HEK293 (cell line): ENCODE measurements at regions not wholly inside any gene's neighbourhood (a gene's known extent, or its start where the extent isn't known, plus 50 kb on each side); places are given as distances from the start of the nearest gene placed in this dataset.

Experiments
- CTCF ChIA-PET: fragments of 350-600 bp; formaldehyde crosslinking; extraction: SDS; loops from one replicate; lab custom pipeline; 2021; ENCODE audit warnings: antibody characterized with exemption; lab: Yijun Ruan, JAX
- POLR2A ChIA-PET: fragments of 300-600 bp; formaldehyde crosslinking; extraction: SDS; loops from one replicate; lab custom pipeline; 2020; ENCODE audit warnings: antibody characterized with exemption, inconsistent platforms; lab: Yijun Ruan, JAX
- H3K27ac ChIP-seq: fragments of 200-500 bp; sonication (Bioruptor generic); 2 replicates; pipeline ENCODE4 v1.5.1; 2014; ENCODE audit warnings: low read depth, low read length, control low read depth, inconsistent platforms; ENCODE audit errors: extremely low read depth
- H3K36me3 ChIP-seq, 2 experiments: fragments of 200-500 bp in 1 of 2; sonication (Bioruptor generic) in 1 of 2; 1 replicate in 1 of 2; 2 replicates in 1 of 2; pipeline ENCODE4 v1.5.1; 2014 to 2017; ENCODE audit warnings: inconsistent platforms in 2 of 2, low read length in 2 of 2; ENCODE audit not compliant: control insufficient read depth in 2 of 2, insufficient read depth in 1 of 2
- H3K4me1 ChIP-seq: fragments of 200-500 bp; sonication (Bioruptor generic); 2 replicates; pipeline ENCODE4 v1.5.1; 2014; ENCODE audit warnings: mild to moderate bottlenecking, low read length, inconsistent platforms; ENCODE audit not compliant: control insufficient read depth, insufficient read depth
- H3K4me3 ChIP-seq: 2 replicates; pipeline ENCODE4 v1.5.1; 2011; ENCODE audit warnings: low read depth, mild to moderate bottlenecking, control low read depth, low read length, moderate library complexity
- H3K9me3 ChIP-seq: fragments of 200-500 bp; sonication (Bioruptor generic); 2 replicates; pipeline ENCODE4 v1.5.1; 2014; ENCODE audit warnings: low read depth, low read length, inconsistent platforms; ENCODE audit not compliant: control insufficient read depth, insufficient read depth
- BCL6B ChIP-seq: fragments of 450-650 bp; formaldehyde crosslinking; IDR thresholded peaks from 2 replicates; pipeline ENCODE4 v1.5.1; 2017; ENCODE audit warnings: missing biosample characterization, missing genetic modification characterization
- CTCF ChIP-seq: fragments of 450-650 bp; formaldehyde crosslinking; IDR thresholded peaks from 2 replicates; pipeline ENCODE4 v1.5.1; 2016; ENCODE audit warnings: missing biosample characterization, missing genetic modification characterization
- HOXC10 ChIP-seq: sonication (generic); formaldehyde crosslinking; IDR thresholded peaks from 2 replicates; pipeline ENCODE4 v1.8.1; 2023; ENCODE audit warnings: mild to moderate bottlenecking, missing genetic modification reagents
- KLF1 ChIP-seq: fragments of 450-650 bp; formaldehyde crosslinking; IDR thresholded peaks from 2 replicates; pipeline ENCODE4 v1.5.1; 2016; ENCODE audit warnings: missing biosample characterization, missing genetic modification characterization
- KLF17 ChIP-seq: fragments of 450-650 bp; formaldehyde crosslinking; IDR thresholded peaks from 2 replicates; pipeline ENCODE4 v1.5.1; 2016; ENCODE audit warnings: missing biosample characterization, missing genetic modification characterization
- MYNN ChIP-seq: fragments of 450-650 bp; formaldehyde crosslinking; IDR thresholded peaks from 2 replicates; pipeline ENCODE4 v1.5.1; 2016; ENCODE audit warnings: missing biosample characterization, missing genetic modification characterization, borderline replicate concordance
- MZF1 ChIP-seq: fragments of 450-650 bp; formaldehyde crosslinking; IDR thresholded peaks from 2 replicates; pipeline ENCODE4 v1.5.1; 2017; ENCODE audit warnings: missing biosample characterization, missing genetic modification characterization, borderline replicate concordance
- SALL2 ChIP-seq: fragments of 450-650 bp; formaldehyde crosslinking; IDR thresholded peaks from 2 replicates; pipeline ENCODE4 v1.5.0; 2017; ENCODE audit warnings: missing biosample characterization, mild to moderate bottlenecking, missing genetic modification characterization, borderline replicate concordance
- SP2 ChIP-seq: fragments of 450-650 bp; formaldehyde crosslinking; IDR thresholded peaks from 2 replicates; pipeline ENCODE4 v1.5.1; 2016; ENCODE audit warnings: missing biosample characterization, missing genetic modification characterization
- ZBTB8A ChIP-seq: fragments of 450-650 bp; formaldehyde crosslinking; IDR thresholded peaks from 2 replicates; pipeline ENCODE4 v1.5.1; 2016; ENCODE audit warnings: missing biosample characterization, missing genetic modification characterization
- ZNF146 ChIP-seq: fragments of 450-650 bp; formaldehyde crosslinking; IDR thresholded peaks from 2 replicates; pipeline ENCODE4 v1.5.1; 2016; ENCODE audit warnings: missing biosample characterization, missing genetic modification characterization
- ZNF23 ChIP-seq: fragments of 450-650 bp; formaldehyde crosslinking; IDR thresholded peaks from 2 replicates; pipeline ENCODE4 v1.5.1; 2016; ENCODE audit warnings: missing biosample characterization, missing genetic modification characterization, borderline replicate concordance
- ZNF561 ChIP-seq: fragments of 450-650 bp; IDR thresholded peaks from 2 replicates; pipeline ENCODE4 v1.5.1; 2018; ENCODE audit warnings: missing biosample characterization, missing genetic modification characterization, borderline replicate concordance
- ZNF571 ChIP-seq: fragments of 450-650 bp; formaldehyde crosslinking; IDR thresholded peaks from 2 replicates; pipeline ENCODE4 v1.5.0; 2017; ENCODE audit warnings: missing biosample characterization, missing genetic modification characterization
- ZNF623 ChIP-seq: fragments of 450-650 bp; formaldehyde crosslinking; IDR thresholded peaks from 2 replicates; pipeline ENCODE4 v1.5.1; 2016; ENCODE audit warnings: missing biosample characterization, missing genetic modification characterization
- ZNF777 ChIP-seq: fragments of 450-650 bp; formaldehyde crosslinking; IDR thresholded peaks from 2 replicates; pipeline ENCODE4 v1.5.1; 2017; ENCODE audit warnings: missing biosample characterization, missing genetic modification characterization, borderline replicate concordance
- ZSCAN4 ChIP-seq: fragments of 450-650 bp; formaldehyde crosslinking; IDR thresholded peaks from 2 replicates; pipeline ENCODE4 v1.5.1; 2017; ENCODE audit warnings: missing biosample characterization, missing genetic modification characterization
- TF ChIP-seq, protein P1 (sequence below): fragments of 450-650 bp; formaldehyde crosslinking; conservative IDR thresholded peaks from 2 replicates; pipeline ENCODE4 v1.5.1; 2016; ENCODE audit warnings: low read depth, missing biosample characterization, missing genetic modification characterization
- TF ChIP-seq, protein P2 (sequence below): fragments of 450-650 bp; formaldehyde crosslinking; optimal IDR thresholded peaks from 2 replicates; pipeline ENCODE3; 2016; ENCODE audit warnings: missing biosample characterization, mild to moderate bottlenecking, missing genetic modification characterization

DNA sequence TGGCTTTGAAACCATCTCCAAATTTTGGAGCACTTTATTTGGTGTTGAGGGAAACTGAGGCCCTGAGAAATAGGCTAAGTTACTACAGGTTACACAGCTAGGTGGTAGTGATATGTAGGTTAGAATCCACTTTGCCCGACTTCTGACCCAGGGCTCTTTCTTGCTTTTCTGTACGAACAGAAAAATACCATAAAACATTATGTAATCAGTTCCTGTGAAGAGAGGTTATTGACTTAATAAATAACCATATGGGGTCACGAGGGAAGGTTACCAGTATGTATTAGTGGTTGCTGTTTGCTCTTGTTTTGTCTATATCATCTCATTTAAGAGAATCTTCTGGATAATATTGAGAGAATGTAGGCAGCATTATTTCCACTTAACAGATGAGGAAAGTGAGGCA is 172.2 kb upstream of the MAF start (continued):
- TF ChIP-seq BCL6B (tag by site-specific recombination) (no peak), SALL2 (tag by site-specific recombination) (no peak), ZNF623 (no peak), ZNF777 (no peak), ZNF23 (tag by site-specific recombination) (no peak), HOXC10 (CRISPR knock-in tag) (no peak)

- no peaks in the 10 kb centered on the region for H3K9me3 ChIP-seq
- H3K27ac ChIP-seq = no peak overlapping the region
- H3K4me3 ChIP-seq = no peak overlapping the region
- POLR2A ChIA-PET = no interaction called here
- no peaks in the 10 kb centered on the region for H3K36me3 ChIP-seq
- H3K4me1 ChIP-seq = peaks cover 8% of the 10 kb centered on the region; the same call in 1 of the 2 replicates
- peak; percentile 41; the same call in 1 of the 2 replicates for TF ChIP-seq MZF1 (tag by site-specific recombination)
- TF ChIP-seq CTCF = no peak
- no peak for TF ChIP-seq ZNF23 (tag by site-specific recombination)
- TF ChIP-seq KLF1 (tag by site-specific recombination) = 0 out of 2 replicates have a peak, but pooled peaks have one; percentile 19
- TF ChIP-seq ZNF571 (tag by site-specific recombination) = no peak
- TF ChIP-seq KLF17 (tag by site-specific recombination) = 0 out of 2 replicates have a peak, but pooled peaks have one; percentile 24
- TF ChIP-seq ZSCAN4 (tag by site-specific recombination) = peak; percentile 42; the same call in 1 of the 2 replicates
- TF ChIP-seq, all 188 proteins: peak for 4
- CTCF ChIA-PET = no interaction called here
Measured at GRCh38 chr16:79772048-79772447, 171.5 kb upstream of the MAF start.

GRCh38 chr16:79770244-79771064 is 169.9 kb upstream of the MAF start:
- Histone ChIP-seq H3K9me3 (no peaks in the 10 kb centered on the region), H3K4me3 (peak overlapping the region; percentile 79), H3K27ac (peak overlapping the region; percentile 47; the same call in 1 of the 2 replicates), H3K36me3 (no peaks in the 10 kb centered on the region), H3K4me1 (peaks cover 8% of the 10 kb centered on the region; the same call in 1 of the 2 replicates)
- ChIA-PET CTCF (interaction anchor here (0.6 kb wide), 3 partner anchors 12 to 1266 kb away, joined by 3 to 4 read pairs (median 4); no protein-coding TSS in a partner anchor), POLR2A (interaction anchor here (0.6 to 1.3 kb wide), 2 partner anchors 10 to 1294 kb away, joined by 3 read pairs; no protein-coding TSS in a partner anchor)
- TF ChIP-seq ZSCAN4 (tag by site-specific recombination) (peak; percentile 80), MYNN (tag by site-specific recombination) (no peak), SP2 (peak; percentile 44), ZNF146 (no peak), ZNF561 (tag by site-specific recombination) (peak; percentile 44; the same call in 1 of the 2 replicates), ZBTB8A (tag by site-specific recombination) (no peak)
- TF ChIP-seq, protein P1, sequence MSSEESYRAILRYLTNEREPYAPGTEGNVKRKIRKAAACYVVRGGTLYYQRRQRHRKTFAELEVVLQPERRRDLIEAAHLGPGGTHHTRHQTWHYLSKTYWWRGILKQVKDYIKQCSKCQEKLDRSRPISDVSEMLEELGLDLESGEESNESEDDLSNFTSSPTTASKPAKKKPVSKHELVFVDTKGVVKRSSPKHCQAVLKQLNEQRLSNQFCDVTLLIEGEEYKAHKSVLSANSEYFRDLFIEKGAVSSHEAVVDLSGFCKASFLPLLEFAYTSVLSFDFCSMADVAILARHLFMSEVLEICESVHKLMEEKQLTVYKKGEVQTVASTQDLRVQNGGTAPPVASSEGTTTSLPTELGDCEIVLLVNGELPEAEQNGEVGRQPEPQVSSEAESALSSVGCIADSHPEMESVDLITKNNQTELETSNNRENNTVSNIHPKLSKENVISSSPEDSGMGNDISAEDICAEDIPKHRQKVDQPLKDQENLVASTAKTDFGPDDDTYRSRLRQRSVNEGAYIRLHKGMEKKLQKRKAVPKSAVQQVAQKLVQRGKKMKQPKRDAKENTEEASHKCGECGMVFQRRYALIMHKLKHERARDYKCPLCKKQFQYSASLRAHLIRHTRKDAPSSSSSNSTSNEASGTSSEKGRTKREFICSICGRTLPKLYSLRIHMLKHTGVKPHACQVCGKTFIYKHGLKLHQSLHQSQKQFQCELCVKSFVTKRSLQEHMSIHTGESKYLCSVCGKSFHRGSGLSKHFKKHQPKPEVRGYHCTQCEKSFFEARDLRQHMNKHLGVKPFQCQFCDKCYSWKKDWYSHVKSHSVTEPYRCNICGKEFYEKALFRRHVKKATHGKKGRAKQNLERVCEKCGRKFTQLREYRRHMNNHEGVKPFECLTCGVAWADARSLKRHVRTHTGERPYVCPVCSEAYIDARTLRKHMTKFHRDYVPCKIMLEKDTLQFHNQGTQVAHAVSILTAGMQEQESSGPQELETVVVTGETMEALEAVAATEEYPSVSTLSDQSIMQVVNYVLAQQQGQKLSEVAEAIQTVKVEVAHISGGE (tag by site-specific recombination) = 0 out of 2 replicates have a peak, but pooled peaks have one; percentile 19
- TF ChIP-seq, protein P2, sequence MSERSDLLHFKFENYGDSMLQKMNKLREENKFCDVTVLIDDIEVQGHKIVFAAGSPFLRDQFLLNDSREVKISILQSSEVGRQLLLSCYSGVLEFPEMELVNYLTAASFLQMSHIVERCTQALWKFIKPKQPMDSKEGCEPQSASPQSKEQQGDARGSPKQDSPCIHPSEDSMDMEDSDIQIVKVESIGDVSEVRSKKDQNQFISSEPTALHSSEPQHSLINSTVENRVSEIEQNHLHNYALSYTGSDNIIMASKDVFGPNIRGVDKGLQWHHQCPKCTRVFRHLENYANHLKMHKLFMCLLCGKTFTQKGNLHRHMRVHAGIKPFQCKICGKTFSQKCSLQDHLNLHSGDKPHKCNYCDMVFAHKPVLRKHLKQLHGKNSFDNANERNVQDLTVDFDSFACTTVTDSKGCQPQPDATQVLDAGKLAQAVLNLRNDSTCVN (tag by site-specific recombination) = peak; percentile 21
